Endothelial cell of umbilical vein (primary cell): ENCODE measurements at regions not wholly inside any gene's neighbourhood (a gene's known extent, or its start where the extent isn't known, plus 50 kb on each side); places are given as distances from the start of the nearest gene placed in this dataset.

Experiments used
- CTCF ChIP-seq, 2 donors: IDR thresholded peaks; 1 replicate in 1 of 2; 2 replicates in 1 of 2; pipeline ENCODE4 v1.5.1; 2011; ENCODE audit warnings: low read length in 2 of 2, mild to moderate bottlenecking in 2 of 2, moderate library complexity in 2 of 2, control low read depth in 1 of 2, inconsistent platforms in 1 of 2, low read depth in 1 of 2; ENCODE audit not compliant: insufficient read depth in 1 of 2; ENCODE audit errors: extremely low read depth in 1 of 2
- EZH2 ChIP-seq: IDR thresholded peaks from 2 replicates; pipeline ENCODE4 v1.6.1; 2012; ENCODE audit warnings: borderline replicate concordance, low read depth, mild to moderate bottlenecking, moderate library complexity, low read length, inconsistent platforms; ENCODE audit not compliant: severe bottlenecking
- MYC ChIP-seq: IDR thresholded peaks from one replicate; pipeline ENCODE4 v1.6.1; 2011; ENCODE audit warnings: mild to moderate bottlenecking, low read depth, low read length
- POLR2A ChIP-seq: IDR thresholded peaks from 2 replicates; pipeline ENCODE4 v1.6.1; 2012; ENCODE audit warnings: low read depth, mild to moderate bottlenecking, control low read depth, low read length
- POLR2AphosphoS5 ChIP-seq: IDR thresholded peaks from 2 replicates; pipeline ENCODE4 v1.6.1; 2012; ENCODE audit warnings: low read depth, mild to moderate bottlenecking, control low read depth, low read length, moderate library complexity; ENCODE audit not compliant: insufficient read depth

GRCh38 chr2:107634172-107634571, 192.5 kb upstream of the RGPD4 start:
- TF ChIP-seq CTCF (IDR thresholded peaks at IDR 0.05; ENCODE audit: extremely low read depth in 1 of 2, insufficient read depth in 1 of 2, low read depth in 1 of 2, low read length in 2 of 2): no peak
- TF ChIP-seq POLR2A: no peak
- TF ChIP-seq EZH2: no peak
- no peak for TF ChIP-seq POLR2AphosphoS5
- no peak for TF ChIP-seq MYC
